Neural cell (in vitro differentiated cells): ENCODE measurements at regions not wholly inside any gene's neighbourhood (a gene's known extent, or its start where the extent isn't known, plus 50 kb on each side); places are given as distances from the start of the nearest gene placed in this dataset.

Experiments used
- H2AFZ ChIP-seq: fragments of 200-600, 300-800 bp; sonication (generic), shearing (Covaris generic); 2 replicates; pipeline ENCODE4 v1.6.0; 2014; ENCODE audit warnings: low read depth, mild to moderate bottlenecking, antibody characterized with exemption, low read length, moderate library complexity
- H3F3A ChIP-seq: fragments of 200-600 bp; shearing (Covaris generic); 2 replicates; pipeline ENCODE4 v1.6.1; 2016; ENCODE audit warnings: mild to moderate bottlenecking, moderate library complexity, mixed read lengths, antibody characterized with exemption, low read length; ENCODE audit not compliant: insufficient read depth, poor library complexity, severe bottlenecking
- H3K27ac ChIP-seq: fragments of 200-600, 300-800 bp; sonication (generic), shearing (Covaris generic); 2 replicates; pipeline ENCODE4 v1.5.1; 2014; ENCODE audit warnings: mild to moderate bottlenecking, low read length, moderate library complexity
- H3K27me3 ChIP-seq: fragments of 300-800, 200-600 bp; sonication (generic), shearing (Covaris generic); 2 replicates; pipeline ENCODE4 v1.6.0; 2014; ENCODE audit warnings: mild to moderate bottlenecking, low read depth, low read length, moderate library complexity; ENCODE audit not compliant: insufficient read depth
- H3K36me3 ChIP-seq: fragments of 300-800, 200-600 bp; sonication (generic), shearing (Covaris generic); 2 replicates; pipeline ENCODE4 v1.5.1; 2014; ENCODE audit warnings: mild to moderate bottlenecking, antibody characterized with exemption, low read length, moderate library complexity; ENCODE audit not compliant: insufficient read depth
- H3K4me2 ChIP-seq: fragments of 300-800, 200-600 bp; sonication (generic), shearing (Covaris generic); 2 replicates; pipeline ENCODE4 v1.6.0; 2014; ENCODE audit warnings: mild to moderate bottlenecking, low read length
- H3K4me3 ChIP-seq: fragments of 300-800, 200-600 bp; sonication (generic), shearing (Covaris generic); 2 replicates; pipeline ENCODE4 v1.5.1; 2014; ENCODE audit warnings: mild to moderate bottlenecking, low read length, moderate library complexity
- H3K79me2 ChIP-seq: fragments of 200-600 bp; shearing (Covaris generic); replicated peaks from 2 replicates; pipeline ENCODE4 v1.6.0; 2014; ENCODE audit warnings: mild to moderate bottlenecking, low read length, moderate library complexity; ENCODE audit not compliant: insufficient read depth
- H3K9ac ChIP-seq: fragments of 300-800, 200-600 bp; sonication (generic), shearing (Covaris generic); 2 replicates; pipeline ENCODE4 v1.6.1; 2016; ENCODE audit warnings: mild to moderate bottlenecking, low read length, mixed read lengths
- H3K9me2 ChIP-seq: fragments of 200-600 bp; shearing (Covaris generic); 2 replicates; pipeline ENCODE4 v1.6.1; 2016; ENCODE audit warnings: mild to moderate bottlenecking, low read length, mixed read lengths; ENCODE audit not compliant: insufficient read depth
- H3K9me3 ChIP-seq: fragments of 200-600, 300-800 bp; sonication (generic), shearing (Covaris generic); 2 replicates; pipeline ENCODE4 v1.6.1; 2016; ENCODE audit warnings: mild to moderate bottlenecking, mixed run types, low read length, moderate library complexity, mixed read lengths
- H4K20me1 ChIP-seq: fragments of 200-600 bp; shearing (Covaris generic); 2 replicates; pipeline ENCODE4 v1.6.1; 2016; ENCODE audit warnings: mild to moderate bottlenecking, mixed run types; ENCODE audit not compliant: insufficient read depth
- EP300 ChIP-seq: fragments of 450-650 bp; conservative IDR thresholded peaks from 2 replicates; pipeline ENCODE4 v1.6.1; 2014; ENCODE audit warnings: antibody characterized with exemption, mild to moderate bottlenecking, moderate library complexity; ENCODE audit not compliant: poor library complexity, severe bottlenecking
- EZH2 ChIP-seq: fragments of 200-600, 300-800 bp; shearing (Covaris generic), sonication (generic); IDR thresholded peaks from 2 replicates; pipeline ENCODE4 v1.6.1; 2014; ENCODE audit warnings: antibody characterized with exemption, low read length, borderline replicate concordance, mild to moderate bottlenecking; ENCODE audit not compliant: insufficient read depth, poor library complexity, severe bottlenecking
- MXI1 ChIP-seq: fragments of 450-650 bp; conservative IDR thresholded peaks from 2 replicates; pipeline ENCODE4 v1.6.1; 2014; ENCODE audit warnings: antibody characterized with exemption, mild to moderate bottlenecking; ENCODE audit not compliant: poor library complexity, severe bottlenecking
- POLR2AphosphoS5 ChIP-seq: IDR thresholded peaks from 2 replicates; pipeline ENCODE4 v1.6.1; 2012
- RAD21 ChIP-seq: fragments of 450-650 bp; conservative IDR thresholded peaks from 2 replicates; pipeline ENCODE4 v1.6.1; 2014; ENCODE audit warnings: antibody characterized with exemption, mild to moderate bottlenecking, moderate library complexity
- SMC3 ChIP-seq: fragments of 450-650 bp; conservative IDR thresholded peaks from 2 replicates; pipeline ENCODE4 v1.6.1; 2014; ENCODE audit warnings: antibody characterized with exemption, mild to moderate bottlenecking, moderate library complexity; ENCODE audit not compliant: poor library complexity
- TAF1 ChIP-seq: IDR thresholded peaks from 2 replicates; pipeline ENCODE4 v1.6.1; 2012; ENCODE audit warnings: low read depth
- TF ChIP-seq, protein P1 (sequence below): IDR thresholded peaks from 2 replicates; pipeline ENCODE4 v1.6.1; 2012; ENCODE audit warnings: borderline replicate concordance
- TF ChIP-seq, protein P2 (sequence below): fragments of 450-650 bp; IDR thresholded peaks from 2 replicates; pipeline ENCODE4 v1.5.1; 2014; ENCODE audit warnings: antibody characterized with exemption, mild to moderate bottlenecking, moderate library complexity; ENCODE audit not compliant: poor library complexity, severe bottlenecking

DNA sequence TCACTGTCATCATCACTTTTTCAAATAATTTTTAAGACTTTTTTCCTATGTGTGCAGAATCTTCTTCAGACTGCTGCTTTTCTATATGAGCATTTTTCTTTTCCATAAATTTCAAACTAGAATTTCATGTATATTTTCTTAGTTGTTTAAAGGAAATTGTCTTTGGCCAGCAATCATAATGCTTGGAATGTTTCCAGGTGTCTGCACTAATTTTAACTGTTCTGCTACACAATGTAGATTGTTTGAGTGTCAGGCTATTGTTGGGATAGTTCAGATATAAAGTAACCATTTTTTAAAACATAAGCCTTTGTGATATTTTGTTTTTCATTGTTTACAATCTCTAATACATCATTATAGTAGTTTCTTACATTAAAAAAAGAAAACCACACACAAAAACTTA, 1418.5 kb downstream of the EFNB2 start:
- Histone ChIP-seq H3K9me3 (no peaks in the 10 kb centered on the region), H3K27ac (no peak overlapping the region), H3K9ac (no peak overlapping the region)

DNA sequence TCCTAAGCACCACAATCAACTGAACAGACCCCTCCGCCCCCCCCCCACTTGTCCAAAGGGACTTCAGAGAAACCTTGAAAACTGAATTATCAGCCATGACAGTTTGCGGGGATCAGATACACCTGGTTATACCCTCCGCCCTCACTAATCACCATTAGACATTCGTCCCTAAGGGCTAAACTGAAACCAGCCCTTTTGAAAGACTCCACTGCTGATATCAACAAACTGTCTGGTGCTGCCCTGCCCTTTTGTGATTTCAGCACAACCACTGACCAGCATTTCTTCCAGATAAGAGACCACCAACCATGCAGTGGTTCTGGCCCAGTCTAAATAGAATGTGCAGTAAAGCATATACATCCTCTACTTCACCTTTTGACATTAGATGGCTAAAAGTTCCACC, 1422.9 kb downstream of the EFNB2 start:
- no peaks in the 10 kb centered on the region for H3K79me2 ChIP-seq
- no peak overlapping the region for H3K4me3 ChIP-seq
- no peak overlapping the region for H3K27ac ChIP-seq
- no peaks in the 10 kb centered on the region for H3K9me3 ChIP-seq
- TF ChIP-seq TAF1 (no peak), SMC3 (no peak), MXI1 (no peak), RAD21 (no peak), EZH2 (no peak), POLR2AphosphoS5 (no peak), EP300 (no peak)
- TF ChIP-seq, protein P1, sequence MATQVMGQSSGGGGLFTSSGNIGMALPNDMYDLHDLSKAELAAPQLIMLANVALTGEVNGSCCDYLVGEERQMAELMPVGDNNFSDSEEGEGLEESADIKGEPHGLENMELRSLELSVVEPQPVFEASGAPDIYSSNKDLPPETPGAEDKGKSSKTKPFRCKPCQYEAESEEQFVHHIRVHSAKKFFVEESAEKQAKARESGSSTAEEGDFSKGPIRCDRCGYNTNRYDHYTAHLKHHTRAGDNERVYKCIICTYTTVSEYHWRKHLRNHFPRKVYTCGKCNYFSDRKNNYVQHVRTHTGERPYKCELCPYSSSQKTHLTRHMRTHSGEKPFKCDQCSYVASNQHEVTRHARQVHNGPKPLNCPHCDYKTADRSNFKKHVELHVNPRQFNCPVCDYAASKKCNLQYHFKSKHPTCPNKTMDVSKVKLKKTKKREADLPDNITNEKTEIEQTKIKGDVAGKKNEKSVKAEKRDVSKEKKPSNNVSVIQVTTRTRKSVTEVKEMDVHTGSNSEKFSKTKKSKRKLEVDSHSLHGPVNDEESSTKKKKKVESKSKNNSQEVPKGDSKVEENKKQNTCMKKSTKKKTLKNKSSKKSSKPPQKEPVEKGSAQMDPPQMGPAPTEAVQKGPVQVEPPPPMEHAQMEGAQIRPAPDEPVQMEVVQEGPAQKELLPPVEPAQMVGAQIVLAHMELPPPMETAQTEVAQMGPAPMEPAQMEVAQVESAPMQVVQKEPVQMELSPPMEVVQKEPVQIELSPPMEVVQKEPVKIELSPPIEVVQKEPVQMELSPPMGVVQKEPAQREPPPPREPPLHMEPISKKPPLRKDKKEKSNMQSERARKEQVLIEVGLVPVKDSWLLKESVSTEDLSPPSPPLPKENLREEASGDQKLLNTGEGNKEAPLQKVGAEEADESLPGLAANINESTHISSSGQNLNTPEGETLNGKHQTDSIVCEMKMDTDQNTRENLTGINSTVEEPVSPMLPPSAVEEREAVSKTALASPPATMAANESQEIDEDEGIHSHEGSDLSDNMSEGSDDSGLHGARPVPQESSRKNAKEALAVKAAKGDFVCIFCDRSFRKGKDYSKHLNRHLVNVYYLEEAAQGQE = no peak
- TF ChIP-seq, protein P2, sequence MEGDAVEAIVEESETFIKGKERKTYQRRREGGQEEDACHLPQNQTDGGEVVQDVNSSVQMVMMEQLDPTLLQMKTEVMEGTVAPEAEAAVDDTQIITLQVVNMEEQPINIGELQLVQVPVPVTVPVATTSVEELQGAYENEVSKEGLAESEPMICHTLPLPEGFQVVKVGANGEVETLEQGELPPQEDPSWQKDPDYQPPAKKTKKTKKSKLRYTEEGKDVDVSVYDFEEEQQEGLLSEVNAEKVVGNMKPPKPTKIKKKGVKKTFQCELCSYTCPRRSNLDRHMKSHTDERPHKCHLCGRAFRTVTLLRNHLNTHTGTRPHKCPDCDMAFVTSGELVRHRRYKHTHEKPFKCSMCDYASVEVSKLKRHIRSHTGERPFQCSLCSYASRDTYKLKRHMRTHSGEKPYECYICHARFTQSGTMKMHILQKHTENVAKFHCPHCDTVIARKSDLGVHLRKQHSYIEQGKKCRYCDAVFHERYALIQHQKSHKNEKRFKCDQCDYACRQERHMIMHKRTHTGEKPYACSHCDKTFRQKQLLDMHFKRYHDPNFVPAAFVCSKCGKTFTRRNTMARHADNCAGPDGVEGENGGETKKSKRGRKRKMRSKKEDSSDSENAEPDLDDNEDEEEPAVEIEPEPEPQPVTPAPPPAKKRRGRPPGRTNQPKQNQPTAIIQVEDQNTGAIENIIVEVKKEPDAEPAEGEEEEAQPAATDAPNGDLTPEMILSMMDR = no peak
- H3K27me3 ChIP-seq = no peaks in the 10 kb centered on the region
- H2AFZ ChIP-seq = no peak overlapping the region
- no peaks in the 10 kb centered on the region for H4K20me1 ChIP-seq
- H3K9ac ChIP-seq = no peak overlapping the region
- H3K4me2 ChIP-seq = no peak overlapping the region
- H3F3A ChIP-seq = no peaks in the 10 kb centered on the region
- H3K9me2 ChIP-seq = no peaks in the 10 kb centered on the region
- no peaks in the 10 kb centered on the region for H3K36me3 ChIP-seq

More for the DNA sequence above, 1418.5 kb downstream of the EFNB2 start:
- Histone ChIP-seq H3K9me2 (no peaks in the 10 kb centered on the region), H3K79me2 (no peaks in the 10 kb centered on the region), H3K4me3 (no peak overlapping the region), H2AFZ (no peak overlapping the region), H3K36me3 (no peaks in the 10 kb centered on the region), H4K20me1 (no peaks in the 10 kb centered on the region), H3F3A (no peaks in the 10 kb centered on the region), H3K27me3 (no peaks in the 10 kb centered on the region), H3K4me2 (no peak overlapping the region)
- TF ChIP-seq EP300 (no peak), RAD21 (no peak), EZH2 (no peak), POLR2AphosphoS5 (no peak), SMC3 (no peak), TAF1 (no peak), MXI1 (no peak)
- TF ChIP-seq, protein P1 = no peak
- TF ChIP-seq, protein P2 = no peak
